ENCODE measurements at regions not wholly inside any gene's neighbourhood (a gene's known extent, or its start where the extent isn't known, plus 50 kb on each side); places are given as distances from the start of the nearest gene placed in this dataset.

DNA sequence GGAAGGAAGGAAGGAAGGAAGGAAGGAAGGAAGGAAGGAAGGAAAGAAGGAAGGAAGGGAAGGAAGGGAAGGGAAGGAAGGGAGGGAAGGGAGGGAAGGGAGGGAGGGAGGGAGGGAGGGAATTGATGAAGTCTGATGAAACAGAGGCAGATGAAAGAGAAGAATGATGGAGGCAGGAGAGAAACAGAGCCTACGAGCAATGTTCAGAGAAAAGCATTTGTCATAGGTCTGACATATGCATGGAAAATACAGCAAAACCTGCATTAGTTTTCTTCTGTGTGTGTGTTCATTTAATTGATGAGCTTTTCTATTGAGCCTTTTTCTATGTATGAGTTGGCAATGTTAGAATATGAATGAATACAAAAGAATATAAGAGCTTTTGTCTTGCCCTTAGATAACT is 343.4 kb downstream of the GXYLT1 start:
- no peaks in the 10 kb centered on the region for H3K36me3 Mint-ChIP-seq (ENCODE audit: low read depth, unreplicated experiment)
- no peak for DNase-seq (ENCODE audit: low spot score)
- TF ChIP-seq, protein P1, sequence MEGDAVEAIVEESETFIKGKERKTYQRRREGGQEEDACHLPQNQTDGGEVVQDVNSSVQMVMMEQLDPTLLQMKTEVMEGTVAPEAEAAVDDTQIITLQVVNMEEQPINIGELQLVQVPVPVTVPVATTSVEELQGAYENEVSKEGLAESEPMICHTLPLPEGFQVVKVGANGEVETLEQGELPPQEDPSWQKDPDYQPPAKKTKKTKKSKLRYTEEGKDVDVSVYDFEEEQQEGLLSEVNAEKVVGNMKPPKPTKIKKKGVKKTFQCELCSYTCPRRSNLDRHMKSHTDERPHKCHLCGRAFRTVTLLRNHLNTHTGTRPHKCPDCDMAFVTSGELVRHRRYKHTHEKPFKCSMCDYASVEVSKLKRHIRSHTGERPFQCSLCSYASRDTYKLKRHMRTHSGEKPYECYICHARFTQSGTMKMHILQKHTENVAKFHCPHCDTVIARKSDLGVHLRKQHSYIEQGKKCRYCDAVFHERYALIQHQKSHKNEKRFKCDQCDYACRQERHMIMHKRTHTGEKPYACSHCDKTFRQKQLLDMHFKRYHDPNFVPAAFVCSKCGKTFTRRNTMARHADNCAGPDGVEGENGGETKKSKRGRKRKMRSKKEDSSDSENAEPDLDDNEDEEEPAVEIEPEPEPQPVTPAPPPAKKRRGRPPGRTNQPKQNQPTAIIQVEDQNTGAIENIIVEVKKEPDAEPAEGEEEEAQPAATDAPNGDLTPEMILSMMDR (IDR thresholded peaks at IDR 0.05; ENCODE audit: unreplicated experiment) = no peak
- H3K9me3 Mint-ChIP-seq (ENCODE audit: unreplicated experiment) = no peaks in the 10 kb centered on the region
- H3K4me1 Mint-ChIP-seq (ENCODE audit: unreplicated experiment) = peaks cover 3% of the 10 kb centered on the region
- H3K27me3 Mint-ChIP-seq (ENCODE audit: unreplicated experiment) = no peaks in the 10 kb centered on the region
- H3K4me3 Mint-ChIP-seq (ENCODE audit: unreplicated experiment) = no peak overlapping the region
- H3K27ac Mint-ChIP-seq (ENCODE audit: unreplicated experiment) = no peak overlapping the region

DNA sequence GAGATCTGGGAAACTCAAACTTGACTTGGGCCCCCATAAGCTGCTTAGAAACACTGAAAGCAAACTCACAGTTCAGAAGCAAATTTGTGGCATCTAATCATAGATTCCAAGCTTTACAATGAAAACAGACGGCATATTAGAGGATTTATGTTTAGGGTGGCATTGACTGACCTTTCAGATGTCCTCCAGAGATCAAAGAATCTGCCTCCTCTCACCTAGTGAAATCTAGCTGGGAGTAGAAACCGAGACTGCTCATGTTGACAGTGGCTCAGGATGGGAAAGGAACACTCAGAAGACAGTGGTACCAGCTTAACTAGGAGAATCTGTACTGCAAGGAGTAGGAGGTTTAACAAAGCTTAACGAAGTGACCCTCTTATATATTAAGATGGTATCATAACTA is 345.0 kb downstream of the GXYLT1 start:
- H3K36me3 Mint-ChIP-seq (ENCODE audit: low read depth, unreplicated experiment) = no peaks in the 10 kb centered on the region
- TF ChIP-seq, protein P1 (IDR thresholded peaks at IDR 0.05; ENCODE audit: unreplicated experiment) = no peak
- H3K4me3 Mint-ChIP-seq (ENCODE audit: unreplicated experiment) = no peak overlapping the region
- H3K4me1 Mint-ChIP-seq (ENCODE audit: unreplicated experiment) = peaks cover 11% of the 10 kb centered on the region
- DNase-seq (ENCODE audit: low spot score) = no peak
- no peaks in the 10 kb centered on the region for H3K27me3 Mint-ChIP-seq (ENCODE audit: unreplicated experiment)
- no peaks in the 10 kb centered on the region for H3K9me3 Mint-ChIP-seq (ENCODE audit: unreplicated experiment)
- no peak overlapping the region for H3K27ac Mint-ChIP-seq (ENCODE audit: unreplicated experiment)

DNA sequence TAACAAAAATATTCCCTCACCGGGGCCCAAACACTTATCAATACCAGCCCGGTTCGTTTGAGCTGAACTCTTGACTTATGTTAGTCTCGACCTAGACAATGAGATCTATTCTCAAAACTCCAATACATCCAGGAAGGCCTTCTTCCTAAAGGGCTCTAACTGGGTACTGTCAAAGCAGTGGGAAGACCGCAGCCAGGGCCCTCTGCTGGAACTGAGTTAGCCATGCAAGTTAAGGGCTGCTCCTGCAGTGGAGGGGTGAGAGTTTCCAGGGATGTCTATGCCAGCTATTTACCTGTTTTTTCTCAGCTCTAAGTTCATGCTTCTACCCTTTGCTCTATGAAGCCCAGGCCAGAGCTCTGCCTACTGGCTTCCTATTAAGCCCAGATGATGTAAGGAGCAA is 348.8 kb downstream of the GXYLT1 start:
- DNase-seq (ENCODE audit: low spot score) = peak; percentile 17
- Mint-ChIP-seq H3K27ac (ENCODE audit: unreplicated experiment) (no peak overlapping the region), H3K9me3 (ENCODE audit: unreplicated experiment) (no peaks in the 10 kb centered on the region), H3K4me1 (ENCODE audit: unreplicated experiment) (peaks cover 16% of the 10 kb centered on the region), H3K27me3 (ENCODE audit: unreplicated experiment) (no peaks in the 10 kb centered on the region), H3K36me3 (ENCODE audit: low read depth, unreplicated experiment) (no peaks in the 10 kb centered on the region), H3K4me3 (ENCODE audit: unreplicated experiment) (no peak overlapping the region)
- TF ChIP-seq, protein P1 (IDR thresholded peaks at IDR 0.05; ENCODE audit: unreplicated experiment) = no peak

DNA sequence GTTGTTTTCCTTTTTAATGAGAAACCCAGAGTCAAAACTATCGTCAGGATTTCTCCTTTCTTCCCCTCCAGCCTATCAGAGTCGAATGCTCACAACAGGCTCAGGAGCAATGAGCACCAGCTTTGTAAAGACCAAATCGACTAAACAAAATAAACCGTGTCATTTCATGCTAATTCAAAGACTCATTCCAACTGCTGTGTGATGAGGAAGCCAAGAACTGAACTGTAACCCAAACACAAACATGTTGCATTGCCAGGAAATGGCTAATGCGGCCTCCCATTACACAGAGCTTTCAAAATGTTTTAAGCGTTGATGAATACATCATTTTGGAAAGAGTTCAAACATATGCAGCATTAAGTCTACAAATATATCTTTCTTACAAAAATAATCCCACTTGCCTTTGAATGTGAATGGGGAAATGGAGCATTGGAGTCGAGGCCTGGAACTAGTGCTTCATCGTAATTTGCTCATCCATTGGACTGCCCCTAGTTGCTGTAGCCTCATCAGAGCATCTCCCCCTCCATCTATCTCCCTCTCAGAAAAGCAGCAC is 349.5 kb downstream of the GXYLT1 start:
- Mint-ChIP-seq H3K4me3 (ENCODE audit: unreplicated experiment) (no peak overlapping the region), H3K36me3 (ENCODE audit: low read depth, unreplicated experiment) (no peaks in the 10 kb centered on the region), H3K4me1 (ENCODE audit: unreplicated experiment) (peaks cover 16% of the 10 kb centered on the region), H3K27me3 (ENCODE audit: unreplicated experiment) (no peaks in the 10 kb centered on the region), H3K27ac (ENCODE audit: unreplicated experiment) (no peak overlapping the region), H3K9me3 (ENCODE audit: unreplicated experiment) (no peaks in the 10 kb centered on the region)
- TF ChIP-seq, protein P1 (IDR thresholded peaks at IDR 0.05; ENCODE audit: unreplicated experiment) = no peak
- DNase-seq (ENCODE audit: low spot score) = no peak

DNA sequence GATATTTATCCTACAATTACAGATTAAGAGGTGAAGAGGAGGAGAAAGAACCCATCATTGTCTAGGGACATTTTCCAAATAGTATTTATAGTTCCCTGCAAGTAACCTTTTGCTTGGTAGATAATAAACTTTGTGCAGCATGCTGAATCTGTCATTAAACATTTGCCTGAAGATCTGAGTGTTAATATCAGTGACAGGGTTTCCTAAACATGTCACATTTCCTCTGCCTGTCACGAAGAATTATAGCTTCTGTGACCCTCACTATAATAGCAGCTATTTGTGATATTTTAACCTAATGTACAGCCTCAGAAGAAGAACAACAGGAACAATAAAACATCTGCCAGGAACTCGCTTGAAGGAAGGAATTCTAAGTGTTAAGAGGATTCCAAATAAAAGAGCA is 350.3 kb downstream of the GXYLT1 start:
- H3K36me3 Mint-ChIP-seq (ENCODE audit: low read depth, unreplicated experiment) = no peaks in the 10 kb centered on the region
- TF ChIP-seq, protein P1 (IDR thresholded peaks at IDR 0.05; ENCODE audit: unreplicated experiment) = no peak
- no peak overlapping the region for H3K4me3 Mint-ChIP-seq (ENCODE audit: unreplicated experiment)
- no peaks in the 10 kb centered on the region for H3K9me3 Mint-ChIP-seq (ENCODE audit: unreplicated experiment)
- H3K4me1 Mint-ChIP-seq (ENCODE audit: unreplicated experiment) = peaks cover 16% of the 10 kb centered on the region
- no peak for DNase-seq (ENCODE audit: low spot score)
- no peaks in the 10 kb centered on the region for H3K27me3 Mint-ChIP-seq (ENCODE audit: unreplicated experiment)
- no peak overlapping the region for H3K27ac Mint-ChIP-seq (ENCODE audit: unreplicated experiment)
